A549 (cell line): ENCODE measurements at regions not wholly inside any gene's neighbourhood (a gene's known extent, or its start where the extent isn't known, plus 50 kb on each side); places are given as distances from the start of the nearest gene placed in this dataset.

Experiments
- ATAC-seq, 2 experiments: fragments of 200-7000 bp in 1 of 2; fragments of >200 bp in 1 of 2; cut with Nextera tagmentation in 1 of 2; cut with Tn5 transposase in 1 of 2; 3 replicates each; pipeline versions ENCODE4 v1.8.0 to v1.9.1; 2018 to 2020; ENCODE audit warnings: mild to moderate bottlenecking in 1 of 2, moderate library complexity in 1 of 2
- CTCF ChIA-PET: fragments of 300-600 bp; sonication (Branson Sonifier 250); formaldehyde crosslinking; extraction: SDS; loops from one replicate; lab custom pipeline; 2021; ENCODE audit warnings: antibody characterized with exemption, inconsistent platforms; lab: Yijun Ruan, JAX
- POLR2A ChIA-PET: fragments of 350-600 bp; formaldehyde crosslinking; extraction: SDS; loops from one replicate; lab custom pipeline; 2021; ENCODE audit warnings: antibody characterized with exemption, inconsistent platforms; lab: Yijun Ruan, JAX
- DNase-seq, 2 experiments: peaks; one replicate each; pipeline versions ENCODE4 v3.0.0 to v3.0.0-alpha.2; 2011 to 2016; ENCODE audit warnings: low read depth in 1 of 2, low spot score in 1 of 2
- FAIRE-seq: peaks from 2 replicates; lab custom pipeline; 2011; peaks lifted over from hg19 to GRCh38; lab: Jason Lieb, UNC
- H3K27ac ChIP-seq, 2 experiments: fragments of >200 bp; sonication (Bioruptor Twin); formaldehyde crosslinking; 3 replicates each; pipeline ENCODE4 v1.5.1; 2016 to 2017
- H3K4me1 ChIP-seq: fragments of >200 bp; sonication (Bioruptor Twin); formaldehyde crosslinking; 3 replicates; pipeline ENCODE4 v1.6.1; 2016
- H3K4me2 ChIP-seq: fragments of >200 bp; sonication (Bioruptor Twin); formaldehyde crosslinking; 3 replicates; pipeline ENCODE4 v1.6.1; 2016
- H3K4me3 ChIP-seq: fragments of >200 bp; sonication (Bioruptor Twin); formaldehyde crosslinking; 3 replicates; pipeline ENCODE4 v1.5.1; 2016
- H3K9me3 ChIP-seq: fragments of >200 bp; sonication (Bioruptor Twin); formaldehyde crosslinking; 3 replicates; pipeline ENCODE4 v1.6.1; 2016
- CBX8 ChIP-seq: fragments of 200-600 bp; sonication (generic); IDR thresholded peaks from 2 replicates; pipeline ENCODE4 v1.6.1; 2016
- CEBPB ChIP-seq, 2 experiments: fragments of >200 bp in 1 of 2; sonication (Bioruptor Twin) in 1 of 2; formaldehyde crosslinking in 1 of 2; IDR thresholded peaks; 2 replicates each; pipeline ENCODE4 v1.6.1; 2012 to 2016
- CHD2 ChIP-seq: fragments of 150-350 bp; IDR thresholded peaks from 2 replicates; pipeline ENCODE4 v1.6.1; 2014; ENCODE audit warnings: low read length; ENCODE audit not compliant: partially characterized antibody
- E2F6 ChIP-seq: IDR thresholded peaks from 2 replicates; pipeline ENCODE4 v1.6.1; 2012; ENCODE audit warnings: low read depth, borderline replicate concordance
- EHMT2 ChIP-seq: fragments of 200-600 bp; sonication (generic); IDR thresholded peaks from 2 replicates; pipeline ENCODE4 v1.6.1; 2016; ENCODE audit warnings: antibody characterized with exemption, low read depth, mild to moderate bottlenecking, moderate library complexity
- ELK1 ChIP-seq: fragments of 150-350 bp; IDR thresholded peaks from 2 replicates; pipeline ENCODE4 v1.6.1; 2014; ENCODE audit warnings: low read depth, mild to moderate bottlenecking, low read length
- EP300 ChIP-seq, 2 experiments: fragments of >200 bp; sonication (Bioruptor Twin); formaldehyde crosslinking; IDR thresholded peaks; 2 replicates in 1 of 2; 3 replicates in 1 of 2; pipeline ENCODE4 v1.6.1; 2016 to 2017
- FOXS1 ChIP-seq: fragments of 250-450 bp; sonication (Bioruptor Pico); IDR thresholded peaks from 2 replicates; pipeline ENCODE4 v1.5.0; 2020; ENCODE audit warnings: mild to moderate bottlenecking, moderate library complexity
- GATA3 ChIP-seq: IDR thresholded peaks from 2 replicates; pipeline ENCODE4 v1.6.1; 2012; ENCODE audit warnings: borderline replicate concordance
- HMGXB4 ChIP-seq: fragments of 250-450 bp; sonication (Bioruptor Pico); IDR thresholded peaks from 2 replicates; pipeline ENCODE4 v1.5.0; 2021; ENCODE audit warnings: mild to moderate bottlenecking, moderate library complexity, borderline replicate concordance
- HOXA7 ChIP-seq: fragments of 250-450 bp; sonication (Bioruptor Pico); IDR thresholded peaks from 2 replicates; pipeline ENCODE4 v1.5.0; 2020; ENCODE audit warnings: mild to moderate bottlenecking, moderate library complexity
- KDM1A ChIP-seq: fragments of 200-600 bp; sonication (generic); IDR thresholded peaks from 2 replicates; pipeline ENCODE4 v1.6.1; 2016; ENCODE audit warnings: low read depth, mild to moderate bottlenecking
- MAX ChIP-seq: IDR thresholded peaks from 2 replicates; pipeline ENCODE4 v1.6.1; 2012
- MAZ ChIP-seq: fragments of 150-350 bp; IDR thresholded peaks from 2 replicates; pipeline ENCODE4 v1.6.1; 2014; ENCODE audit warnings: antibody characterized with exemption, low read depth, low read length, borderline replicate concordance
- MYC ChIP-seq: IDR thresholded peaks from 2 replicates; pipeline ENCODE4 v1.6.1; 2012; ENCODE audit warnings: mild to moderate bottlenecking, inconsistent platforms, low read length, improper control_type of control experiment, borderline replicate concordance
- NPAS2 ChIP-seq: fragments of 250-450 bp; sonication (Bioruptor Pico); IDR thresholded peaks from 2 replicates; pipeline ENCODE4 v1.8.0; 2022; ENCODE audit warnings: mild to moderate bottlenecking, moderate library complexity, borderline replicate concordance
- PHF8 ChIP-seq: fragments of 200-600 bp; sonication (generic); IDR thresholded peaks from 2 replicates; pipeline ENCODE4 v1.6.1; 2016; ENCODE audit warnings: low read depth, mild to moderate bottlenecking, antibody characterized with exemption, moderate library complexity, borderline replicate concordance
- POLR2AphosphoS2 ChIP-seq: conservative IDR thresholded peaks from 2 replicates; pipeline ENCODE4 v1.6.1; 2012; ENCODE audit warnings: low read length, improper control_type of control experiment, inconsistent platforms
- RAD21 ChIP-seq, 2 experiments: fragments of >200 bp in 1 of 2; sonication (Bioruptor Twin) in 1 of 2; formaldehyde crosslinking in 1 of 2; IDR thresholded peaks in 1 of 2; conservative IDR thresholded peaks in 1 of 2; 2 replicates in 1 of 2; 3 replicates in 1 of 2; pipeline ENCODE4 v1.6.1; 2012 to 2018; ENCODE audit warnings: inconsistent platforms in 1 of 2
- RARB ChIP-seq: fragments of 250-450 bp; sonication (Bioruptor Pico); IDR thresholded peaks from 2 replicates; pipeline ENCODE4 v1.8.0; 2021; ENCODE audit warnings: mild to moderate bottlenecking, moderate library complexity
- RCOR1 ChIP-seq: fragments of 150-350 bp; IDR thresholded peaks from 2 replicates; pipeline ENCODE4 v1.6.1; 2014; ENCODE audit warnings: antibody characterized with exemption, low read length, low read depth
- SREBF2 ChIP-seq: fragments of 450-650 bp; IDR thresholded peaks from 2 replicates; pipeline ENCODE4 v1.6.1; 2014; ENCODE audit warnings: mild to moderate bottlenecking, moderate library complexity
- TFCP2L1 ChIP-seq: fragments of 250-450 bp; sonication (Bioruptor Pico); IDR thresholded peaks from 2 replicates; pipeline ENCODE4 v1.5.0; 2021; ENCODE audit warnings: mild to moderate bottlenecking
- ZNF302 ChIP-seq: fragments of 250-450 bp; sonication (Bioruptor Pico); IDR thresholded peaks from 2 replicates; pipeline ENCODE4 v1.9.0; 2021; ENCODE audit warnings: inconsistent platforms, mild to moderate bottlenecking, moderate library complexity
- ZSCAN20 ChIP-seq: fragments of 250-450 bp; sonication (Bioruptor Pico); IDR thresholded peaks from 2 replicates; pipeline ENCODE4 v1.8.0; 2022; ENCODE audit warnings: mild to moderate bottlenecking, moderate library complexity
- WGBS: methylation state at CpG from one replicate; pipeline ENCODE4 v1.1.6; 2017; ENCODE audit errors: missing lambda C conversion rate; 5-methylcytosine and 5-hydroxymethylcytosine counted together

- FAIRE-seq, result no peak
Measured at GRCh38 chrX:97787849-97788248, 904.1 kb downstream of the RPA4 start.

GRCh38 chrX:97790850-97791249 is 907.1 kb downstream of the RPA4 start:
- no peaks in the 10 kb centered on the region for H3K4me1 ChIP-seq
- no peak overlapping the region for H3K4me2 ChIP-seq
- 59% methylated on average over 1 of the region's 1 CpG for WGBS
- FAIRE-seq, result no peak
- ATAC-seq, result no peak
- TF ChIP-seq ELK1 (no peak), POLR2AphosphoS2 (no peak), RCOR1 (no peak), NPAS2 (CRISPR knock-in tag) (no peak), ZSCAN20 (CRISPR knock-in tag) (no peak), FOXS1 (no peak), MAX (no peak)
- no peak overlapping the region for H3K4me3 ChIP-seq
- POLR2A ChIA-PET, result no interaction called here
- no peak for DNase-seq
- CTCF ChIA-PET, result no interaction called here
- no peaks in the 10 kb centered on the region for H3K9me3 ChIP-seq
- no peak overlapping the region for H3K27ac ChIP-seq

More at GRCh38 chrX:97787849-97788248, 904.1 kb downstream of the RPA4 start:
- no peak overlapping the region for H3K4me3 ChIP-seq
- no peaks in the 10 kb centered on the region for H3K4me1 ChIP-seq
- 16% methylated on average over 2 of the region's 2 CpGs for WGBS
- CTCF ChIA-PET, result no interaction called here
- no peaks in the 10 kb centered on the region for H3K9me3 ChIP-seq
- TF ChIP-seq MYC (no peak), POLR2AphosphoS2 (no peak), TFCP2L1 (CRISPR knock-in tag) (no peak), EHMT2 (no peak), KDM1A (no peak)
- DNase-seq (peak in 1 of 2 experiments; percentile 0), ATAC-seq (no peak)
- H3K27ac ChIP-seq, result no peak overlapping the region
- no peak overlapping the region for H3K4me2 ChIP-seq
- POLR2A ChIA-PET, result no interaction called here

- no peaks in the 10 kb centered on the region for H3K9me3 ChIP-seq
- no peak overlapping the region for H3K4me3 ChIP-seq
- ATAC-seq (no peak), DNase-seq (no peak), FAIRE-seq (no peak)
- no peak overlapping the region for H3K4me2 ChIP-seq
- no peaks in the 10 kb centered on the region for H3K4me1 ChIP-seq
- CTCF ChIA-PET, result no interaction called here
- WGBS, result 0% methylated on average over 2 of the region's 2 CpGs
- no peak overlapping the region for H3K27ac ChIP-seq
- POLR2A ChIA-PET, result no interaction called here
- no peak for TF ChIP-seq ZNF302 (CRISPR knock-in tag)
- no peak for TF ChIP-seq CHD2
- TF ChIP-seq HOXA7 (CRISPR knock-in tag), result no peak
- no peak for TF ChIP-seq TFCP2L1 (CRISPR knock-in tag)
- TF ChIP-seq RCOR1, result no peak
- TF ChIP-seq E2F6, result no peak
- no peak for TF ChIP-seq SREBF2
Measured at GRCh38 chrX:97797076-97797475, 913.4 kb downstream of the RPA4 start.

- Histone ChIP-seq H3K4me1 (no peaks in the 10 kb centered on the region), H3K4me2 (0 out of 3 replicates have a peak overlapping the region, but pooled peaks have one; percentile 14), H3K27ac (no peak overlapping the region), H3K4me3 (no peak overlapping the region), H3K9me3 (no peaks in the 10 kb centered on the region)
- ChIA-PET POLR2A (no interaction called here), CTCF (no interaction called here)
- WGBS, result 10% methylated on average over 3 of the region's 3 CpGs
- DNase-seq (peak in 1 of 2 experiments; percentile 2), FAIRE-seq (no peak), ATAC-seq (no peak)
- TF ChIP-seq CEBPB (IDR thresholded peaks at IDR 0.05), result no peak
- no peak for TF ChIP-seq HMGXB4 (CRISPR knock-in tag)
- TF ChIP-seq CHD2, result no peak
- no peak for TF ChIP-seq HOXA7 (CRISPR knock-in tag)
- no peak for TF ChIP-seq CBX8
- TF ChIP-seq EHMT2, result no peak
- TF ChIP-seq EP300 (IDR thresholded peaks at IDR 0.05), result no peak
- TF ChIP-seq GATA3, result no peak
- no peak for TF ChIP-seq MAZ
- TF ChIP-seq RAD21 (conservative IDR thresholded peaks at IDR 0.05 in 1 of 2, IDR thresholded peaks at IDR 0.05 in 1 of 2), result no peak
- TF ChIP-seq ZSCAN20 (CRISPR knock-in tag), result no peak
- TF ChIP-seq PHF8, result no peak
- no peak for TF ChIP-seq RARB
Measured at GRCh38 chrX:97806238-97806637, 922.5 kb downstream of the RPA4 start.
